Liver (tissue), 3 donors: ENCODE measurements at regions not wholly inside any gene's neighbourhood (a gene's known extent, or its start where the extent isn't known, plus 50 kb on each side); places are given as distances from the start of the nearest gene placed in this dataset.

Experiments used
- JUND ChIP-seq, 2 donors: IDR thresholded peaks; 2 replicates each; pipeline ENCODE4 v1.6.1; 2016; ENCODE audit warnings: antibody characterized with exemption in 2 of 2
- TAF1 ChIP-seq: conservative IDR thresholded peaks from 2 replicates; pipeline ENCODE4 v1.6.1; 2016; ENCODE audit warnings: antibody characterized with exemption, mild to moderate bottlenecking
- YY1 ChIP-seq: IDR thresholded peaks from 2 replicates; pipeline ENCODE4 v1.6.1; 2016; ENCODE audit warnings: antibody characterized with exemption, mild to moderate bottlenecking
- TF ChIP-seq, protein P1 (sequence below): fragments of 150-350 bp; IDR thresholded peaks from 2 replicates; pipeline ENCODE4 v1.5.1; 2017; ENCODE audit warnings: improper control_type of control experiment, low read depth, low read length; ENCODE audit not compliant: missing input control
- donor health status: healthy.
- donor health status: healthy.

DNA sequence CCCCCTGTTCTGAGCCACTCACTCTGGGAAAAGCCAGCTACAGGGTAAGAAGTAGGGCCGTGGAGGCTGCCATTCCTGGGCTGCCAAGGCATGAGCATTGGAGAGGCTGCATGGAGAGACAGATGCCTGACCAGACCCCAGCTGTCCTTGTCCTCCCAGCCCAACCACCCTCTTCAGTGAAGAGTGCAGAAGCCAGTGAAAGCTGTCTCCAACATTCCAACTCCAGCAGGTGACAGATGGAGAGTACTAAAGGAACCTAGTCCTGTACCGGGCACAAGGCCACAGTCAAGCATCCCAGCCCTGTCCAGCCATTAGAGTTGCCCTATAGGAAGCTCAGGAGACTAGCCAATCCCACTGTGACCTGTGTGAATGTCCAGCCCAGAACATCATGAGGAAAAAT, 165.1 kb downstream of the DIRAS2 start:
- TF ChIP-seq TAF1, result no peak
- TF ChIP-seq YY1, result no peak
- TF ChIP-seq JUND (IDR thresholded peaks at IDR 0.05), result no peak
- TF ChIP-seq, protein P1, sequence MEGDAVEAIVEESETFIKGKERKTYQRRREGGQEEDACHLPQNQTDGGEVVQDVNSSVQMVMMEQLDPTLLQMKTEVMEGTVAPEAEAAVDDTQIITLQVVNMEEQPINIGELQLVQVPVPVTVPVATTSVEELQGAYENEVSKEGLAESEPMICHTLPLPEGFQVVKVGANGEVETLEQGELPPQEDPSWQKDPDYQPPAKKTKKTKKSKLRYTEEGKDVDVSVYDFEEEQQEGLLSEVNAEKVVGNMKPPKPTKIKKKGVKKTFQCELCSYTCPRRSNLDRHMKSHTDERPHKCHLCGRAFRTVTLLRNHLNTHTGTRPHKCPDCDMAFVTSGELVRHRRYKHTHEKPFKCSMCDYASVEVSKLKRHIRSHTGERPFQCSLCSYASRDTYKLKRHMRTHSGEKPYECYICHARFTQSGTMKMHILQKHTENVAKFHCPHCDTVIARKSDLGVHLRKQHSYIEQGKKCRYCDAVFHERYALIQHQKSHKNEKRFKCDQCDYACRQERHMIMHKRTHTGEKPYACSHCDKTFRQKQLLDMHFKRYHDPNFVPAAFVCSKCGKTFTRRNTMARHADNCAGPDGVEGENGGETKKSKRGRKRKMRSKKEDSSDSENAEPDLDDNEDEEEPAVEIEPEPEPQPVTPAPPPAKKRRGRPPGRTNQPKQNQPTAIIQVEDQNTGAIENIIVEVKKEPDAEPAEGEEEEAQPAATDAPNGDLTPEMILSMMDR, result no peak
